Right renal cortex interstitium (tissue), 3 donors: ENCODE measurements at regions not wholly inside any gene's neighbourhood (a gene's known extent, or its start where the extent isn't known, plus 50 kb on each side); places are given as distances from the start of the nearest gene placed in this dataset.
"Not testable (repeated sequence)": the region's sequence is repeated elsewhere in the genome, so short reads cannot be mapped to it uniquely, and the experiment has no call there.

Experiments
- DNase-seq, 3 donors: peaks; one replicate each; pipeline ENCODE4 v3.0.0-alpha.2; 2013; ENCODE audit warnings: low read depth in 3 of 3, low spot score in 2 of 3

DNA sequence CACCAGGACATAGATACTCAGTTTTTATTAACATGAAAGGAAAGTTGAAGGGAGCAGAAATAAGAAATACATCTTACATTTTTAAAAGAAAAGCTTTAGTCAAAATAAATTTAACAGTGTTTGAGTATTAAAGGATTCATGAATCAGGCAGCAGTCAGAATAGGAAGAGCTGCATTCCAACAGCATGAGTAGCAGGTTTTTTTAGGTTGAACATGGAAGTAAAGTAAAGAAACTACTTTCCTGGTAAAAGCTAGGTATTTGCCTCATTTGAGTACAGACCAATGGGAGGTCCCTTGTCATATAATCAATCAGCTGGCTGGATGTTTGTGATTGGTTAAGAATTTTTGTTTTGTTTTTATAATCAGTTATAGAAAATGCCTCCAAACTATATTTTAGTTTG is 645.9 kb upstream of the INTU start:
- no peak for DNase-seq

DNA sequence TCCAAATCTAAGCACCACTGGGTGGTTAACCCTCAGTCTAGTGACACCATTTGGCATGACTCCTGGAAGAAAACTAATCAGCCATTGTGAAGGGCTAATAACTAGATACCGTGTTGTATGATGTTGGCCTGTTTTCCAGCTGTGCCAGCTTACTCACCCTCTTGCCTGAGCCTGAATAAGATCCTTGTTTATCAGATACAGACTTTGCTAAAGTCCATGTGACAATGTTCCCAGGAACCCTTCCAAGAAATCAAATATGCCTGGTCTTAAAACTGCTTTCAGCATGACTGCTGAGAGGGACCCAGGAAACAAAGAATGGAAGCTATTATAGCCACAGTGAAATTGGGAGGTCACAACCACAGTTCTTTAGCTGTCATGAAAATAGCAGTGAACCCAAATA is 640.8 kb upstream of the INTU start:
- DNase-seq: no peak

DNA sequence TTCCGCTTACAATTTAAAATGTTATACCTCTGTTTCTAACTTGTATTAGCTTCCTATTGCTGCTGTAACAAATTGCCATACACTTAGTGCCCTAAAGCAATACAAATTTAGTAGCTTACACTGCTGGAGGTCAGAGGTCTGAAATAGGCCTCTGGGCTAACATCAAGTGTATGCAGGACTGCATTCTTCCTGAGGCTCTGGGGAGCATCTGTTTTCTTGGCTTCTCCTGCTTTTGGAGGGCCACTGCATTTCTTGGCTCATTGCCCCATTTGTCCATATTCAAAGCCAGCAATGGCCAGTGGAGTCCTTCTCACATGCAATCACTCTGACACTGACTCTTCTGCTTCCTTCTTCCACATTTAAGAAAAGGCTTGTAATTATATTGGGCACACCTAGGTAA is 639.8 kb upstream of the INTU start:
- DNase-seq: no peak

DNA sequence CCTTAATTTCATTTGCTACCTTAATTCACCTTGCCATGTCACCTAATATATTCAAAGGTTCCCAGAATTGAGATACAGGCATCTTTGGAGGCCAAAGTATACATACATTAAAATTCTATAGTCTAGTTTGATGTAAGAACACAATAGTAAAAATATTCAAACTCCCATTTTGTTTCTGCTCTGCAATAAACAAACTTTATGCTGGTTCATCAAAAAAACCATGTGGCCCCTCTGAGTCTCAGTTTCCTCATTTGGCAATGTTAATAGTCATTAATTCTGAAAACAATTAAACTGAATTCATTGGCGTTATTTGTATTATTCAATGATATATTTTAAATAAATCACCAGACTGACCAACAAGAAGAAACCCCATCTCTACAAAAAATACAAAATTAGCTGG is 639.4 kb upstream of the INTU start:
- no peak for DNase-seq

DNA sequence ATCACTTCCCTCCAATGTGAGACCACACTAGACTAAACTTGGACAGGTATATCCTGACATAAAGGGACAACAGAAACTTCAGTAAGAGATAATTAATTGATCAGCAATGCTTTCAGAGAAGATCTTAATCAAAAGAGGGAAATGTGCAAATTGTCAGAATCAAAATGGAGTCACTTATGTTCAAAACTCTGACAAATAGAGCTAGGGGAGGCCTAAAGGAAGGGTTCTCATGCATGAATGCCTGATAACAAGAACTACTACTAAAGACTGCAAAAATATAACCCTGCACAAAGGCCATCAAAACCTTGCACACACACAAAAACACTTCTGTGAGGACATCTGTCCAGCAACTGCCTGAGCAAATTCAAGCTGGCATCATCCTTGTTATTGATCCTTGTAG is 637.5 kb upstream of the INTU start:
- DNase-seq: no peak

DNA sequence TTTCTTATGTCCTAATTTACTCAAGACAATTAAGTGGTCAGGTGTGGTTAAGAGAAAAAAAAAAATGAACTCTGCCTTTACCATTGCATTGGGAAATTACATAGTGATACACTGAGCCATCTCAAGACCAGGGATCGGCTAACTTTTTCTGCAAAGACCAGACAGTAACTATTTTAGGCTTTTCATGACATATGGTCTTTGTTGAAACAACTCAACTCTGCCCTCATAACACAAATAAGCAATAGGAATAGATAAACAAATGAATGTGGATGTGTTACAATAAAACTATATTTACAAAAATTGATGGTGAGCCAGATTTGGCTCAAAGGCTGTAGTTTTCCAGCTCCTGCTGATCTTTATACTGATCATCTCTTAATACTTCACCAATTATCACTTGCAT is 632.6 kb upstream of the INTU start:
- DNase-seq: no peak

DNA sequence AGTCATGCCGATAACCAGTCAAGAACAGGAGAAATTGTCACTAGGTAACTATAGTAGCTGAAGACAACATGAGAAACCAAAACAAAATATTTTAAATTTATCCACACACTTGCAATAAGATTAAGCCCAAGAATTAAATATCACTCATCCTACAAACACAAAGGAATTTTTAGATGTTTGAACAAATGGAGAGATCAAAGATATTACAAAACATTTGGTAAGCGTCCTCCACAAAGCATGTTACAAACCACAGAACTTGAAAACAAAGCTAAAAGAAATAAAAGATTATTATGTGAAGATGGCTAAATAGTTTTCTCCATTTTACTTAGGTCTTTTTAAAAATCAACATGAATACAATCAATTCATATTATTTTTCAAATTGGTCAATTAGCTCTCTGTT is 631.9 kb upstream of the INTU start:
- no peak for DNase-seq

DNA sequence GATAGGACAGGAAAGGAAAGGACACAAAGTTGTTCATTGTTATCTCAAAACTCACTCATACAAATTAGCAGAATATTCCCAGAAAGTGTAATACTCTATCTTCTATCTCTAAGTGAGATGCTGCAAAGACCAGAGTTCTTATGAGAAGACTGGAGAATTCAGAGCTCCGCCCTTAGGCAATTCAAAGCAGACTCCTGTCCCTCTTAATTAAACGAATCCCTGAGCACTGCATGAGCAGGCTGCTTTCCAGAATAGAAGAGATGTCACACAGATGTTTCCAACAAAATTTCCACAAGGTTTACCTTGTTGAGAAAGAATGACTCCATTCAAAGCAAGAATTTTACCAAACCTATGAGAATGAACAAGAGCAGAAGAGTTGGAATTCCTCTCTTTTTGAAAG is 630.8 kb upstream of the INTU start:
- no peak for DNase-seq

DNA sequence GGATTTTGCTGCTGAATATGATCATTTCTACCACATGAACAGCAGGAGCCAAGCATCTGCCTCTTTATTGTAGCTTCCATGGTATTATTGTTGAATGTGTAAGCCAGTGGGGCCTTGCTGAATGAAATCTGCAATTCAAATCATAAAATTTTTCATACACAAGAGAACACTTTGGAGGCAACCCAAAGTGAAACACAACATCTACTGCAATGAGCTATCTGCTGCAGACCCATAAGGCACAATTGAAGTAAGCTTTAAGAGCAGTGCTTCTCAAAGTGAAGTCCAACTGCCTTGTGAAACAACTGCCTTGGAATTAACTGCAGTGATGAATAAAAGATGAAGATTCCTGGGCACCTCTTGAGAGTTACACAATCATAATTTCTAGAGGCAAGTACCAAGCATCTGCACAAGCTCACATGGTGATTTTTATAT is 626.3 kb upstream of the INTU start:
- DNase-seq: no peak

DNA sequence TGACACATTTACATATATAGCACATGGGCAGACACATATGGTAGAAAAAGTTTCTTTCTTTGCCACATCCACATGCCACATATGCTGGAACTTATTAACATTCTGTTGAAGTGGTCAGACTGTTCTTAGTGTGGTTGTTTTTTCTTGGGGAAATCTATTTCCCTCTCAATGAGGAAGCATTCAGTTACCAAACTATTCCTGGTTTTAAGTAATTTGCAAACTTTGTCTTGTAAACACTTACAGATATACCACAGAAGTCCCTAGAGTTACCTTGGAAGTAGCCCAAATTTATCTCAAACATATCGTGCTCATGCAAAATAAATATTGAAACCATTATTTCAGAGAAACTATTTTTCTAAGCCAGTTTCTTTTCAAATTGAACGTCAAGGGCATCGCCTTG is 625.5 kb upstream of the INTU start:
- DNase-seq: no peak

DNA sequence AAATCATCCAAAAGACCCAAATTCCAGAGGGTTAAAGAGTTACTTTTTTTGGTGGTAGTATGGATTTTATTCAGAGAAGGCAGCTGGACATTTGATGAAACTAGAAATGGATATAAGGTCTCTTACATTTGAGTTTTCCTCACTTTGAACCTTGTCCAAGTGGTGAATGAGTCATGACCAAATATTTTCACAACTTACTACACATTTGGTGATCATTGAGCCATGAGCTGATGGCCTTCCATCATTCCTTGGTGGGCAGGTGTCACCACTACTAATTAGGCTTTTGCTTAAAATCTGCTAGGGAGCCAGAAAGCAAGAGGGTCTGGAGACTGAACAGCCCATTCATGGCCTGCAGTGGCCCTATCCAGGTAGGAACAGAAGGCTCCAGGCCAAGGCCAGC is 620.2 kb upstream of the INTU start:
- DNase-seq: no peak

DNA sequence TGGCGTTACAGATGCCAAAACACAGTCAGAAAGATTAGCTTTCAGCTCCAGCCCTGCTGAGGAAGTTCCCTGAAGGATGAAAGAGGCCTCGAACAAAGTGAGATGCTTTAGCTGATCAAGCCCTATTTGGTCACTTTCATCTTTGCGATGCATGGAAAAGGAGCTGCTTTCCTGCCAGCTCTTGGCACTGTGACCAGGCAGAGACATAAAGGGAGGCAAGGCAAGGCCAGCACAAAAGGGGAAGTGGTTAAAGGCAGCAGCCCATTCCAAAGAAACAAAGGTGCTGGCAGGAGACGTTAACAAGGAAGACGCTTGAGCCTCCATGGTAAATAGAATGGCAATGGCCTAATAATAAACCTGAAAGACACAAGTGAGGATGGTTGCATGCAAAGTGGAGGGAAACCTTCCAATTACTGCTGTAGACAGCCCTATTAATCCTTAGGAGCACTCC is 617.1 kb upstream of the INTU start:
- no peak for DNase-seq

DNA sequence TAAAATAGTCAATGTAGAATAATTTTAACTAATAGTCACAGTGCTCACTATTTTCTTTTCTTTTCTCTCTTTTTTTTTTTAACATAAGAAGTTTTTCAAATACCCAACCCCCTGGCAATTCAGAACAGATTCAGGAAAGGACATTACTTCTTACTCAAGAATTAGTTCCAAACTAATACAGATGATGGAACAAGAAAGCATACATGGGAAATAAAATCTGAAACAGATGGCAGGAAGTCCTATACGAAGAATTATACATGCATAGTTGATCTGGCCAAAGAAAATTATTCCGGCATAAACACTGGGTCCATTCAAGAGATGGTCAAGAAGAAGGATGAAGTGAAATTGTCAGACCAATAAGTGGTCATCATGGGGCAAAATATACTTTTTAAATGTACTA is 614.4 kb upstream of the INTU start:
- DNase-seq: no peak

DNA sequence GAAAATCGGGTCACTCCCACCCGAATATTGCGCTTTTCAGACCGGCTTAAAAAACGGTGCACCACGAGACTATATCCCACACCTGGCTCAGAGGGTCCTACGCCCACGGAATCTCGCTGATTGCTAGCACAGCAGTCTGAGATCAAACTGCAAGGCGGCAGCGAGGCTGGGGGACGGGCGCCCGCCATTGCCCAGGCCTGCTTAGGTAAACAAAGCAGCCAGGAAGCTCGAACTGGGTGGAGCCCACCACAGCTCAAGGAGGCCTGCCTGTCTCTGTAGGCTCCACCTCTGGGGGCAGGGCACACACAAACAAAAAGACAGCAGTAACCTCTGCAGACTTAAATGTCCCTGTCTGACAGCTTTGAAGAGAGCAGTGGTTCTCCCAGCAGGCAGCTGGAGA is 611.9 kb upstream of the INTU start:
- DNase-seq: not testable (repeated sequence)

DNA sequence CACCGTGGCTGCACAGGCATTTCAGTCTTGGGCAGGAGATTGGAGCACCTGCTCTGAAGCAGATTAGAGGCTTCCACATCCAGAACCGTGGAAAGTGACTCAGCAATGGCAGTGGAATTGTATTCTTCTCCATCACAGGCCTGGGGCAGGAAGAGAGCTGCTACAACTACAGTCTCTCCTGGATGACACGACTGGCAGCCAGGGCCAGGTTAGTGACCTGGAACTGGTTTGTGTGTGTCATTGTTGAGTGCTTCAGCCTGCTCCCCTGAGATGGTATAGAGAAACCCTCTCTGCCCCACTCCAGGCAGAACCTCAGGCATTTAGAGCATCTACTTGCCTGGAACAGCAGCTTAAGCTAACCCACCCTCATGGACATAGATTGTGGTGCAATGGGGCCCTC is 596.5 kb upstream of the INTU start:
- DNase-seq: no peak

DNA sequence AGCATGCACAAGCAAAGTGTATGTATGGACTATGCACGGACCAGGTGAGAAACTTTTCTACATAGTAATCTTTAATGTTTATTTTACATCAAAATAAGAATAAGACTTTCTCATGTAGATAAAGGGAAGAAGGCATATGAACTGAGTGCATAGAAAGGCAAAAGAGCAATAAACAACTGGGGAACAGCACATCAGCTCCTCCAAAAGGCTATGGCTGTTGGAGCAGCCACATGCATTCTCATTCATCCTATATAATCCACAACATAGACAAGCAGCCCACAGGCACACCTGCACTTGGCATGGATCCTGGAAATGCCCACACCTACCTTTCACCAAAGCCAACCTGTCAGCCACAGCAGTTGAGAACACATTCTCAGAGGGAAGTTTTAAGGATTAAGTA is 586.9 kb upstream of the INTU start:
- DNase-seq: no peak

DNA sequence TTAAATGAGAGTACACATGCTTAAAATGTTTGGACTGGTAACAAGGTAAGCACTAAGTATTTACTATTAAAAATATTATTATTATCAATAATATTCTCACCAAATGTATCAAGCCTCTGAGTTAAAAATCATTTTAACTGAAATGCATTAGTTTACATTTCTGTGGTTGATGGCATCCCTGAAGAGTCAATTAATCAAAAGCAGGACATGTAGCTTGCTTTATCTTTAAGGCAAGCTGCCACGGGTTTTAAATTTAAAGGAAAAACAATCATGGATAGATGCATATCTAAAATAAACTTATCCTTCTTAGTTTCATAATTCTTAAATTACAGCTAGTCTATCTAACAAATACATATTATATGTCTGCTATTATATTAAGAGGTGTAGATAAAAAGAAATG is 584.8 kb upstream of the INTU start:
- DNase-seq: no peak

DNA sequence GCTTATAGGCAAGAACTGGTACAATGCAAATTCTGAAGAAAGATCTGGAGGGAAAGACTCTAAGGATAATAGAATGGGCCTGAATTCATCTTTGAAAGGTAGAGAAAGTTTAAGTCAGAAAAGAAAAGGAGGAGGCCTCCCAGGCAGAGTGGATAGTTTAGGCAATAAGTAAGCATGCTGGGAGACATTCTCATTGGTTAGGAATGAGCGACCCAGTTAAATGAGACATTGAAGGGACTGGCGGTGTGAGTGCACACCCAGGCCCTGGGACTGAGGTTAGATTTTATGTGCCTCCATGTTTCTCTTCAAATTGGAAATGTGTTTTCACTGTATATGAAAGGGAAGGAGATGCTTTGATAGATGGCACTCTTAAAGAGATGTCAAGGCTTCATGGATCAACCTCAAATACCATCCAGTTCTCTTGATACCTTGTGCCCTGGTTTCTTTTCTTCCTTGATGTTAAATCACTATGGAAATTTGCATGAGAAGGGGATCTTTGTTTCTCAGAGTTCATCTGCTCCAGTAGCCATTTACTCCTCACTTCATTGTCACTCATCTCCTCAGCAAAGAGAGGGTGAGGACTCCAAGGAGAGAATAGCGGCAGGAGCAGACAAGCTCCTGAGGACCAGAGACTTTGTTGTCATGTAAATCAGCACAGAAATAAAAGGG is 584.2 kb upstream of the INTU start:
- DNase-seq: no peak

DNA sequence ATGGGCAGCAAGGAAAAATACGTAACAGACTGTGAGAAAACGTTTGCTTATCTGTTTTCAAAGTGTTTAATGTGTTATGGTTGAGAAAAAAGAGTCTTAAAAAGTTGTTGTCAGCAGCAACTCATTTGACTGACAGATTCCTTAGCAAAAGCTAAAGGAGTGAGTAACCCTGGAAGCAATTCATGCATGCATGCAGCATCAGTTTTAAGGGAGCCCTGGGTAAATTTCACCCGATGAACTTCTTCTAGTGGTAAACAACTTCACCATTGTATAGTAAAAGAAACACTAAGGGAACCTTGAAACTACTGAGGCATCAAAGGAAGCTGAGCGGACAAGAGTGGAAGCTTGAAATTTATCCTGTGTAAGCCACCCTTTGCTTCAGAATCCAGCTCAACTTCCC is 583.2 kb upstream of the INTU start:
- DNase-seq: no peak

DNA sequence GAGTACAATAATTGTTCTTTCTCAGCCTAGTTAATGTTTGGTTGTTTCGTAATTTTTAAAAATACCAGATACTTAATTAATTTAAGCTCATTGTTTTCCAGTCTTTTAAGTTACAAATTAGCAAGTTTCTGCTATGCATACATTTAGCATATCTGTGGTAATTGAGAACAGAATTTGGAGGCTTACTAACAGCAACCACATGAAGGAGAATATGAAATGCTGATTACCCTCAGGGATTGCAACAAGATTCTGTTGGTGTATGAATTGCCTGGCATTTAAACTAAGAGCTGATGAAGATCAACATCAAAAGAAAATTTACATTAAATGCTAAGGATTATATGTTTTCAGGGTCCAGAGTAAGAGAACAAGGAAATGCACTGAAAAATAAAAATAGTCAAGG is 580.0 kb upstream of the INTU start:
- DNase-seq: no peak

DNA sequence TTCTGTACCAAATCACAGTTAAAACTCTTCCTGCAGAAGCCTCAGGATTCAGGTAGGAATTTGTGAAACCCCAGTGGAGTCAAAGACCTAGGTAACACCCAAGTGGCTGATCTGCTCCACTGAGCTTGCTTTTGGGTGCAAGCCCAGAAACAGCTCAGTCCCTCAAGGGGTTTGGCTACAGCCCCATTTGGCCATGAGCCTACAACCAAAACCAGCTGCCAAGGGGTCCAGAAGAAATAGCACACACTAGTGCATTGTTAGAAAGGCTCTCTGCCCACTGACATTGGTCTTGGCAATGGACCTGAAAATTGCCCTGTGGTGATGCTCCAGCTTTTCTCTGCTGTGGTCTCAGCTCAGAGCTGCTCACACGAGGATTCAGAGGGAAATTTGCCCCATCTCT is 577.4 kb upstream of the INTU start:
- DNase-seq: no peak

DNA sequence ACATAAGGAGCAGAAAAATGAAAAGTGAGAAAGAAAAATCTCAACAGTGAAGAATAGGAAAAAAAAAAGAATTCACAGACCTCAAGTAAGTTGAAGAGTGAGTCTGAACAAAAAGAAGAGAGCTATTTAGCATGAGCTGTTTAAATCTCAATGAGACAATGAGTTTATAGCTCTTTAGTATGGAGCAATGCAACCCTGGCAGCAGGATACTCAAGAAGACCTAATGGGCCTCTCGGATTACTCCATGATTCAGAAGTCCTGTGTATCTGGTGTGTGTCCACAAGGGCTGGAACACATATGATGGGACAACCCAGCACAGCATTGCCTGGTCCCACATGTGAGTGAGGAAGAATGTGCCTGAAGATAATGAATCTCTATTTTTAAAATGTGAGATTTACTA is 563.1 kb upstream of the INTU start:
- DNase-seq: no peak

DNA sequence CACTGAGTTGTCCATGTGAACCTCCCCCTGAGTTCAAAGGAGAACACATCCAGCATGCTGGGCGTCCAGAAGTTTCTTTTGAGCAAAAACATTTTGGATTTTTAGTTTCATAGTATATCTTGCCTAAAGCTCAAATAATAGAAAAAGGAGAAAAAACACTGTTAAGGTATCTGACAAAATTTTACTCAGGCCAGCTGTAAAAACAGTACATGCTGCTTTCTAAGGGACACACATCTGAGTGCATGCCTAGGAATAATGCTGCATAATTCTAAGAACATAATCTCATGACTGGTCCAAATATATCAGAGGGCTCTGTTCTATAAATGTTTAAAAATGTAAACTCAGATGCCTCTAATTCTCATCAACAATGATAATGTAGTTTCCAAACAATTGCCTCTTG is 561.3 kb upstream of the INTU start:
- DNase-seq: no peak
